ENCODE measurements at regions not wholly inside any gene's neighbourhood (a gene's known extent, or its start where the extent isn't known, plus 50 kb on each side); places are given as distances from the start of the nearest gene placed in this dataset.

DNA sequence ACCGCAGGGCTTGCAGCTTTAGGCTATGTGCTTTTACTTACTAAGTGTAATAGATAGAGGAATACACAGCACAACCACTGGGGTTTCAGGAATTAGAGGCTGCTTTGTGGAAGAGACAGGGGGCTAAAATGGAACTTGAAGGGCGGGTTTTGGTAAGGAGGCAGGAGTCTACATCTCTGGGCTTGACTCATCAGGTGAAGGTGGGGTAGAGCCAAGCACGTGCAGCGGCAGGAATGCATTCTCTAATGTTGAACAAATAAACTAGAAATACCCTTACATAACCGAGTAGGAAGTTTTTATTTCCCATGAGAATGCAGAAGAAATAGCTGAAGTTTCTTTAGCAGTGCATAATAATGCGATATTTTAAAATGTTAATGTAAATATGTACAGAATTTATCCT is 673.8 kb upstream of the SALL3 start:
- DNase-seq: no peak

GRCh38 chr18:78309307-78309706 is 670.3 kb upstream of the SALL3 start:
- no peak for DNase-seq

DNA sequence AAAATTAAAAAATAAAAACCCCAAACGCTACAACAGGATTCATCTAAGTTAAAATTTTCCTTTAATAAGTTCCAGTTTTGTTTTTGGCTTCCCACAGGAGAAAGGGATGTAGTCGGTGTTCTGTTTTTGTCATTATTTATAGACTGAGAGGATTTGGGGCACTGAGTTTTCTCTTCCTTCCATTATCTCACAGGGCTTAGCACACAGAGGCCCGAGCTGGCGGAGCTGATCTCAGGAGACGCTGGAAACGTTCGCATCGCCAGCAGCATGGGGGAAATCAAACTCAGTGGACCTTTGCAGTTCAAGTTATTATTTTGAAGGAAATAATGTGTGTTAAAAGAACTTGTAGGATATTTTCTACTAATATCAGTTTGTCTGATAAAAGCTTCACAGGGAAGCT is 669.7 kb upstream of the SALL3 start:
- no peak for DNase-seq

DNA sequence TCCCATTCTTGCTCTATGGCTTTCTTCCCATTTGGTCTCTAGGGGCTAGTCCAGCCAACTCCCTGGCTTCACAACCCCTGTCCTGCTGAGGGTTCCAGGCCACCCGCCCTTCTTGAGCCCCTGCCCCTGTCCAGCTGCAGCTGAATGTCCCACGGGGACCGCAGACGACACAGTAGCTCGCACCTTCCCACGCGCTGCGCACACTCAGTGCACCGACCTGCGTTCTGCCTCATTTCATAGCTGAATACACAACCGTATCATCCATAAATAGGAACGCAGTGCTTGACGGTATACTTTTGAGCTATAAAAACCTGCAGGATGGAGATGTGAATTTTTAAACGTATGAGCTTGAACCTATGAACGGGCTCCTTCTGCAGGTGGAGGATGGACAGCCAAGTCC is 660.4 kb upstream of the SALL3 start:
- no peak for DNase-seq

DNA sequence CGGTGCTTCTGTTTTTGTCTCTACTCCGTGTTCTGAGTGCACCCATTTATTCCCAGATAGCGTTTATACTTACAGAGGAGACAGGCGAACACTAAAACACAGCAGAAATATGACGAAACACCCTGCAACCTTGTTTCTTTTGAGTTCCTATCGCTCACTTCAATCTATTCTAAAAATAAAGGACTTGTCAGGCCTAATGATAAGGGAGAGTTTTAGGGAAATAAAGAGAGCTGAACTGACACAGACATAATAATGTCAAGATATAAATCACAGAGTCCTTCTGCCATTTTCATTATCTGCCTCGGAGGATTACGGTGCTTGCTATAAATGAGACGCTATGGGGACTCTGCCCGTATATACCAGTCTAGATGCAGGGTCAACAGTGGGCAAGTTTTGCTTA is 659.7 kb upstream of the SALL3 start:
- no peak for DNase-seq

GRCh38 chr18:78321402-78321801 is 658.2 kb upstream of the SALL3 start:
- DNase-seq: no peak

- DNase-seq: no peak
Observed at GRCh38 chr18:78323453-78324197, 656.0 kb upstream of the SALL3 start.

DNA sequence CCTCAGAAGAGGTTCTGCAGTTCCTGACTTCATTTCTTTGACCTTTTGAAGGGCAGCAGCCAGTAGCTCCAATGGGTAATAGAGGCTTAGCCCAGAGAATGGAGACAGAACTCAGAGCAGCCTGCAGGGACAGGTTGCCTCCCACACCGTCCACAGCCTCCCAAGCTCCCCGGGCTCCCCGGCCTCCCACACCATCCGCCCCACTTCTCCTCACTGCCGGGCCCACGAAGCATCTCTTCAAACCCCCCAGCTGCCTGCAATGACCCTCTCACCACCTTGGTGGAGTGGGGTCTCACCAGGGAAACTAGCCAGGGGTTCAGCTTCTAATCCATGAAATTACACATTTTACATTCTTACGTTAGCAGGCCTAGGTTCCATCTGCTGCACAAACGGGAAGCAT is 652.0 kb upstream of the SALL3 start:
- DNase-seq: no peak

DNA sequence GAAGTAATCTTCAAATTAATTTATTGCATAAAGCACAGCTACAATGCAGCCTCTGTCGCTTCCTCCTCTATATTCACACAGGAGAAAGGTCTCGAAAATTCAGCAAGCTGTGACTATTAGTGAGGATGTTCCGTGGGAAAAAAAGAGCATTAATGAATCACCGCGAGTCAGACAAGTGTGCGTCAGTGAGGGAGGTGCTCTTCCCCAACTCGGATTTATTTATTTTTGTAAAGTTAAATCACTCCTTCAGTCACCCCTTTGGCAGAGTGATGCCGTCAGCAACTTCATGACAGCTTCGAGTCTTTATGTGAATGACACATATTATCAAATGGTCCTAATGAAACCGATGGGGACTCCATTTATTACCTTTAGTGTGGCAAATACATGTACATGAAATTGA is 648.9 kb upstream of the SALL3 start:
- no peak for DNase-seq

DNA sequence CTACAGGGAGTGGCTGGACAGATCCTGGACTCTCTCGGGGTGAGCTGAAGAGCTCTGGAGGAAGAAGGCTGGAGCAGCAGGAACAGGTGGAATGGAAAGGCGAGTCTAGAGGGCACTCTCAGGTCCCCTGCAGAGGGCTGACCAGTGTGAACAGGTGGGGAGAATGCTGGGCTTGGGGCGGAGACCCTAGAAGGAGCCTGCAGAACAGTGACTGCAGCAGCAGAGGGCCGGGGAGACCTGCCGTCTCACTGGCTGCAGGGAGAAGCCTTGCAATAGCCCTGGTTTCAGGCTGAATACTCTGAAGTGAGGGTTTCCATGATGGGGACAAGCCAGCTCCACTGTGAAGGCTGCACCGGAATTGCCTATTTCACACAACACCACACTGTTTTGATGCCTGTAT is 626.7 kb upstream of the SALL3 start:
- no peak for DNase-seq

GRCh38 chr18:78362198-78362597 is 617.4 kb upstream of the SALL3 start:
- no peak for DNase-seq

GRCh38 chr18:78363556-78364387 is 615.8 kb upstream of the SALL3 start:
- DNase-seq: no peak

- DNase-seq: no peak
Observed at GRCh38 chr18:78364388-78364960, 615.1 kb upstream of the SALL3 start.

DNA sequence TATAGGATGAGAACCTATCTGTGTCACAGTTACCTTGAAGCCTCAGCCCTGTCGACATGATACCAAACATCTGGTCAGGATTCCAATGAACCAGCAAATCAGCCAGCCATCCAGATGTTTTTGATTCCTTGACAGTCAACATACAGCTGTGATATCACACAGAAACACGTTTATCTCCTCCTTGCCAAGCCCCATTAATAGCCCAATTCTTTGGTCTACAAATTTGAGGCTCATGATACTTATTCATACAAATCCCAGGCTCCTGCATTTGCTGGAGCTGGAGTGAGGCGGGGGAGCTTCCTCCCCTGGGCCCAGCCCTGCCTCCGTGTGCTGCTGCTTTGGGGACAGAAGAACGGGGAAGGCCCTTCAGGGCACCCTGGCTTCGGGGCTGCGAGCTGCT is 611.6 kb upstream of the SALL3 start:
- no peak for DNase-seq

GRCh38 chr18:78368726-78369125 is 610.9 kb upstream of the SALL3 start:
- DNase-seq: no peak

- no peak for DNase-seq
Observed at GRCh38 chr18:78376046-78376445, 603.6 kb upstream of the SALL3 start.

DNA sequence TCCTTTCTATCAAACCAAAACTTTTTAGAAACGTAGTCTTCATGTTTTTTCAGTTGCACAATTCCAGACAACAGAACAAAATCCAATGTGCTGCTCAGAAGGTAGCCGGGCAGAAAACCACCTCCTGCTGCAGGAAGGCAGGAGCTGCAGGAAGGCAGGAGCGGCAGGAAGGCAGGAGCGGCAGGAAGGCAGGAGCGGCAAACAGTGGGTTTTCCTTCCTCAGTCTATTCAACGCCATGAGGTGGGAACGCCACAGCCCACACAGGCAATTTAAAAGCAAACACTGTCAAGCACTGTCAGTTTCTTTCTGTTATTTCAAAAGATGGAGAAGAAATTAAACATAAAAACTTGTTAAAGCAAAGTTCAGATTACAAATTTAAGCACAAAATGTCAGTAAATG is 601.2 kb upstream of the SALL3 start:
- DNase-seq: no peak

DNA sequence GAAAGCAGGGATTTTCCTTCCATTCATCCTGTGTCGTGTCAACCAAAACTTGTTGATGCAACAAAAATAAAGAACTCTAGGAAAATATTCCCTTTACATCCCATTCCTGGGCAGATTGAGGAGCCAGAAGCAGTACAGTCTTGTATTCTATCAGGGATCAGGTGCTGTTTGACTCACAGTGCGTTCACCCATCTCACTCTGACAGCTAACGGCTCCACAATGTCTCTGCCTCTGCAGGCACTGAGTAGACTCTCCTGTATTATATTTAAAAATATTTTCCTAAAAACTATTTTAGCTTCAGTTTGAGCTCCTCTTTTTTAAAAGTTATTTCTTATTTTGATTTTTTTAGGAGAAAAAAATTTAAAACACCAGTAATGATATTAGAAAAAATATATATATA is 600.6 kb upstream of the SALL3 start:
- DNase-seq: no peak

DNA sequence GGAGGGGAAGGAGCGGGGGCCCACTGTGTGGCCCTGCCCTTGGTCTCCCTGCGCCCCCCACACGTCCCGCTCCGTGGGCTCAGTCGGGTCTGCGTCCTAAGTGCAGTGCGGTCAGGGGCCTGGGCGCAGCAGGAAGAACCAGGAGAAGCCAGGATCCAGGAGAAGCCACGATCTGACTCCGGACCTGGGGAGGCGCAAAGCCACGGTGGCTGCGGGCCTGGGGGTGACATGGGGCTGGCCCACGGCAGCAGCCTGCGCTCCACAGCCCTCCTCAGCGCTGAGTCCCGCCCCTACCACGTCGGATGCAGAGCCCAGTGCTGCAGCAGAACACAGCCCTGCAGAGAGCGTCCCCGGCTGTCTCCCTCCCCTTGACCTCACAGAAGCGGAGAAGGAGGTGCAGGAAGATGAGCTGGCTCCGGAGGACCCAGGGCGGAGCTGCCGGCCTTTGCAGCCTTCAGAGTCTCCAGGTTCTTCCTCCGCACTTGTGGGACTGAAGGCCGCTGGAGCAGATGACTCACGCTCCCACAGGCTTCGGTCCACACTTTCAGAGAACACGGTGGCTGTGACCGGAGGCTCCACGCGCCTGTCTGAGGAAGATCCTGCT is 589.2 kb upstream of the SALL3 start:
- no peak for DNase-seq

GRCh38 chr18:78390952-78391348 is 588.7 kb upstream of the SALL3 start:
- DNase-seq: no peak

- no peak for DNase-seq
Observed at GRCh38 chr18:78393086-78393862, 586.3 kb upstream of the SALL3 start.

DNA sequence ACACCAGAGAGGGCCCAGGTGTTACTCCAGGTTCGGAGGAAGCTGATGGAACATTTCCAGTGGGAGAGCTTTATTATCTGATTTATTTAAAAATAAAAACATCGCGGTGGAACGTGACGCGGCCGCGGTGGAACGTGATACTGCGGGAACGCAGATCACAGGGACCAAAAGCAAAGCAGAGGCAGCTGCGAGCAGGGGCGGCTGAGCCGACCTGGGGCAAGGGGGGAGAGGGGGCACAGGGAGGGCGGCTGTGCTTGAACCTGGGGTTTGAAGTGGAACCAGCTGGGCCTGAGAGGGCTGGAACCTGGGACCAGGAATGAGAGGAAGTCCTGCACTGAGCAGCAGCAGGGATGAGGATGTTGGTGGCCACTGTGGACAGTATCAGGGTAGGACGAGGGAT is 583.5 kb upstream of the SALL3 start:
- DNase-seq: no peak

DNA sequence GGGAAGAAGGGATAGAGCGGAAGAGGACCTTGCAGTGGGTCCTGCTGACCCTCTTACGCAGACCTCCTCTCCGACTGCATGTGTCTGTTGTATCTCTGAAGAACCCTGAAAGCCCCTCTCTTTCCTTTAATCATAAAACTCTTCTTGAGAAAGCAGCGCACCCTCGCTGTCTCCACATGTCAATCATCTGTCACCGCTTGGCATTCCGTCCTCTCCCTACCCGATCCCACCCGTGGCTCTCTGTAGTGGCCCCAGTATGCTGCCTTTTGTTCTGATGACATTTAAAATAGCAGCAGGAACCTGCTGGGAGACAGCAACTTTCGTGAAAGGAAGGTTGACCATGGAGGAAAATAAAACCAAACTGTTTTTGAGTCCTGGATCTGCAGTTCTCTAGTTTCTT is 582.9 kb upstream of the SALL3 start:
- DNase-seq: no peak

All from hippocampal formation (tissue), 2 donors.